ENCODE measurements at regions not wholly inside any gene's neighbourhood (a gene's known extent, or its start where the extent isn't known, plus 50 kb on each side); places are given as distances from the start of the nearest gene placed in this dataset.

DNA sequence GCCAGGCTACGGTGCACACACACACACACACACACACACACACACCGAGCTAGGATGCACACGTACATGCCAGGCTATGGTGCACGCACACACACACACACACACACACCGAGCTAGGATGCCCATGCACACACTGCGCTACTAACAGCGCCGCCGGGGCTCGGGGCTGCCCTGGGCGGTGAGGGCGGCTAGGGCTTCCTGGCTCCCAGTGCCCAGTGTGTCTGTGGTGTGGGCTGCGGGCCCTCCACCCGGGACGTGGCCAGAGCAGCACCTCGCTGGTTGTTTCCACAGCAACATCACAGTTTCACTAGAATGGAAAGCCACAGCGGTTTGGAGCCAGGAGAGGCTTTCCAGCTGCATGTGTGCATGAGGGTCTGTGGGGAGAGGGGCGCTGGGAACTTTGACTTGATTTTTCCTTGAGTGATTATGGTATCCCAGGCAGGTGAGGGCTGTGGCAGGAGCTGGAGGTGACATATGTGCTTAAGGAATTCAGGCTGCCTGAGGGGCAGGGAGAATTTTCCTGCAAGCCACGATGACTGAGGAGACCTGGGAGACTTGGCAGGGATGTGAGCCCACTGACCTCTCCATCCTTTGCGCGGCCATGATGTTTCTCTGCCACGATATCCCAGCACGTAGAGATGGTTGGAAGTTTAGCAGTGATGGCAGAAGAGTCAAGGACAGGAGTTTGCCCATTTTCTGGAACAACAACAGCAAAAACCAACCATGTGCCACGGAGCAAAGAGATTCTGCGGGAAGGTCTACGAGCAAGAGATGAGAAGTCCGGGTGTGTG, 195.9 kb downstream of the SNX19 start:
- no peak for DNase-seq

DNA sequence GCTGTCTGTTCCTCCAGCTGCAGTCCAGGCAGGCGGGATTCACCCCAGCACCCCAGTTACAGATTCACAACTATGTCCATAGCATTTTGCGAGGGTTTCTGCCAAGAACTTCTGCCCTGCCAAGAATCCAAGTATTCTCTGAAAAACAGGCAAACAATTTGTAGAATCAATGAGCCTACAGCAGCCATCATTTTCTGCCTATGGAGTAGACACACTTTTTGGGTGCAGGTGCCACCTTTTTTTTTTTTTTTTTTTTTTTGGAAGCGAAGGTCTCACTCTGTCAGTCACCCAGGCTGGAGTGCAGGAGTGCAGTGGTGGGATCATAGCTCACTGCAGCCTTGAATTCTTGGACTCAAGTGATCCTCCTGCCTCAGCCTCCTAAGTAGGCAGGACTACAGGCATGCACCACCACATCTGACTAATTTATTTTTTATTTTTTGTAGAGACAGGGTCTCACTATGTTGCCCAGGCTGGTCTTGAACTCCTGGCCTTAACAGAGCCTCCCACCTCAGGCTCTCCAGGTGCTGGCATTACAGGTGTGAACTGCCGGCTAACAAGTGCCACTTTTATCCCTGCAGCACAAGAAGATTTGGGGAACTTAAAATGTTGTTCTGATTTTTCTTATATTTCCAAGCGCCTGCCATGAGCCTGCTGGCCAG, 195.1 kb downstream of the SNX19 start:
- no peak for DNase-seq

DNA sequence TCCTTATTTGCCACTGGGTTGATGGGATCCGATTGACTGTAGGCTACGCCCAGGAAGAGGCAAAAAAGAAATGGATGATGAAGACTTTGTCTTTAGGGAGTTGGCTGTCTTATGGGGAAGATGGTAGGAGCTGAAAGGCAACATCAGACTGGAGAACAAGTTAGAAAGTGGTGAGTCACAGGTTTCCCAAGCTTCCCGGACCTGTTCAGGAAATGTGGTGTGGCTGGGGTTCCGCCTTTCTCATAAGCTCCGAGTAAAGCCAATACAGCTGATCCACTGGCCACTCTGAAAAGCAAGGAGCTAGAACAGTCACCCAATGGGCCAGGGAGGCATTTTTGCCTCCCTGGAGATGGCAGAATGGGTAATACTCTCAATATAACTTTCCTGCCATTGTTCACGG, 194.5 kb downstream of the SNX19 start:
- DNase-seq = no peak

DNA sequence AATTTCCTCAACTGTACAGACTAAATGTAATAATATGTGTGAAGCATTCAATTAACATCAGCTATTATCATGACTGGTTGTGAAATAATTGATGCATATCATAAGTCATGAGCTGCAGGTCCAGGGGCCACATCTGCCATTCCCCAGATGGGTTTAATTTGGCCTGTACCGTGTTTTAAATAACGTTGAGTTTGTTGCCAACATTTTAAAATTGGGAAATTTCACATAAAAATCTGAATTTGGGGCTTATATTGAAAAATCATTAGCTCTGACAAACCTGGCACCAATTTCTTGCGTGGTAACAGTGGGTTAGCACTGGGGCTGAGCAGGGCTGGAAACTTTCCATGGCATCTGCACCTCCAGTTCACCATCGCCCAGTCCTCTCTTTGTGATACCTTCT, 193.9 kb downstream of the SNX19 start:
- DNase-seq = no peak

DNA sequence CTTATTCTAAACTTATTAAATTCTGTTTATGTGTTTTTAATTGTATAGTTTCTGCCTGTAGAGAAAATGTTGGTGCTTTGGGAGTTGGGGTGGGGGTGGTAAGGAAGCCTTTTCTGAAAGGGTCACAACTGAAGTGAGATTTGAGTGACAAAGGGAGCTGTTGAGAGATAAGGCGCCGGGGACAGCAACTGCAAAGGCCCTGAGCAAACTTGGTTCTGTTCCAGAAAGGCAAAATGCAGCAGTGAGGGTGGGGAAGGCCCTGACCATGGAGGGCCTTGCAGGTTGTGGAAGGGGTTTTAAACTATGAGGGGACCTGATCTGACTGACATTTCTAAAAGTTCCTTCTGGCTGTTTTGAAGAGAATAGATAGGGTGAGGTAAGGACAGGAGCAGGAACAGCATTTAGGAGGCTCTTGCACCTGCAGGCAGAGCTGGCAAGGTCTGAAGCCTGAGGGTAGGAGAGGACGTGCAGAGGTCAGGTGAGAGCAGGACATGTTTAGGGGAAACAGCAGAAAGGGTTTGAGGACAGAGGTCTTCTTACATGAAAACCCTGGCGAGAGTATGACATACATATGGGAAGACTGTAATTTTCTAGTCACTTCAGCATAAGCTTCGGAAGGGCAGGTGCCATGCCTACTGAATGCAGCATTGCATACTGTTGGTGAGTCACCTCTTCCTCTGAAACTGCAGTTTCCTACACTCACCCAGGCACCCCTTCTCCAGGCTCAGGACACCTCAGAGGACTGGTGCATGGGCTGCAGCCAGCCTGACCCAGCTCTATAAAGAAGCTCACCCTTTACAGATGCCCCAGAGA, 190.7 kb downstream of the SNX19 start:
- DNase-seq = no peak

DNA sequence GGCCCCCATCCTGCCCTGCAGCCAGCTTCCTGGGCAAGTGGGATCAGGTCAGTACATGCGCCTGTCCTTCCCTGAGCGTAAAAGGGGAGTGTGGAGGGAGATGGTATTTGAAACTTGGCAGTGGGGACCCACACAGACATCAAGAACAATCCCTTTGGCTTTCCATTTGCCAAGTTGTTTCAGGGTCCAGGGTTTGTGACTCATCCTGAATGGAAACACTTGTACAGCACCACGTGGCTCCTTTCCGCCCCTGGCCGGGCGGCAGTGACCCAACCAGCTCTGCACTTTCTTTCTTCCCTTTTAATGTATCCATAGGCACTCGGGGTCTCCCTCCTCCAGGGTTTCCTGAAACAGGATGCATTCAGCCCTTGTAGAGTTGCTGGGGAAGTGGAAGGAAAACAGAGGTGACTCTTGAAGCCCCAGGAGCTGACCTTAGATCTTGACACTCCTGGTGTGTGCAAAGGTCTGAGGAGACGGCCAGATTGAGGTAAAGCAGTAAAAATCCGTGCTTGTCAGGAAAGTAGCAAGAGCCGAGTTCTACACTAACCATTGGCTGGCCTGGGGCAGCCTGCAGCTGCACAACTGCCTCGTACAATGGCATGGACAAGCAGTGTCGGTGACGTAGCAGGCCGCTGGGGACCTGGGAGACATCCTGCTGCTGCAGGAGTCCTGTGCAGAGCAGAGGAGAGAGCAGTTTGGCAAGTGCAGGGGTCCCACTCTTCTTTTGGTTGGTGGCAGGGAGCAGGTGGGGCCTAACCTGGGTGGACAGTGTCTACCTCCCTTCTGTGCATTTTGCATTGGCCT, 189.8 kb downstream of the SNX19 start:
- DNase-seq = no peak

DNA sequence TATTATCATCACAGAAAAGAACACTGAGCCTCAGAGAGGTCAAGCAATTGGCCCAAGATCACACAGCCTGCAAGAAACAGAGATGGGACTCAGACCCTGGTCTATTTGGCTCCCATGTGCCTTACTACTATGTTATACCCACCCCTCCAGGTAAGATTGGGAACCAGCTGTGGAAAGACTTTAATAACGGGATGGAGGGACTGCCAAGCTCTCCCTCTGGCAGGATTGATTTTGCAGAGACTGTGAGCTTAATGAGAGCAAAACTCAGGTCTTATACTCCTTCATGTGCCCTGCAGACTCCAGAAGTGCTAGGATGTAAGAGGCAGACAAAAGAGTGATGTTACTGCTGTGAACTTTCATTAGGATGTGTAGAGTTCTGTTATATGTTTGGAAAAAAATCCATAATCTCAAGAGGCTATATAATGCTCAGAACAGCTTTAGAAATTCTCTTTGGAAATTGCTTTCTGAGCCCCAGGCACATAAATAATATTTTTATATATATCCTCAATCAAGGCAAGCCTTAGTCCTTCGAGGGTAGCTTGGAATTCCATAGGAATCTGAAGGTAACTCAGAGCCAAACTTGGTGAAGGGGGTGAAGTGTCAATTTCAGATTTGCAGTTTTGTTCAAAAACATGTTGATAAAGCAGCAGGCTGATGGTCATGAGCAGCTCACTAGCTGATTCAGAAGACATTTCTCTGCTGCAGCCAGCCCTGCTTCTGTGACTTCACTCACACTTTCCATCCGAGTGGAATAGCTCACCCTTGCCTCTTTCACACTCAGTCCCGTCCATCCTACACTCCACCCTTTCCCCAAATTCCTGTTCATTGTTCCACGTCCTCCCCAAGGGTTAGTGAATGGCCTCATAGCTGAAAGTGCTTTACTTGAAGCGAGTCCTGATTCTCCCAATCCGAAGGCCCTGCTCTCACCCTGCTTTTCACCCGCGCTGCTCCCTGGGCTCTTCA, 188.8 kb downstream of the SNX19 start:
- no peak for DNase-seq

DNA sequence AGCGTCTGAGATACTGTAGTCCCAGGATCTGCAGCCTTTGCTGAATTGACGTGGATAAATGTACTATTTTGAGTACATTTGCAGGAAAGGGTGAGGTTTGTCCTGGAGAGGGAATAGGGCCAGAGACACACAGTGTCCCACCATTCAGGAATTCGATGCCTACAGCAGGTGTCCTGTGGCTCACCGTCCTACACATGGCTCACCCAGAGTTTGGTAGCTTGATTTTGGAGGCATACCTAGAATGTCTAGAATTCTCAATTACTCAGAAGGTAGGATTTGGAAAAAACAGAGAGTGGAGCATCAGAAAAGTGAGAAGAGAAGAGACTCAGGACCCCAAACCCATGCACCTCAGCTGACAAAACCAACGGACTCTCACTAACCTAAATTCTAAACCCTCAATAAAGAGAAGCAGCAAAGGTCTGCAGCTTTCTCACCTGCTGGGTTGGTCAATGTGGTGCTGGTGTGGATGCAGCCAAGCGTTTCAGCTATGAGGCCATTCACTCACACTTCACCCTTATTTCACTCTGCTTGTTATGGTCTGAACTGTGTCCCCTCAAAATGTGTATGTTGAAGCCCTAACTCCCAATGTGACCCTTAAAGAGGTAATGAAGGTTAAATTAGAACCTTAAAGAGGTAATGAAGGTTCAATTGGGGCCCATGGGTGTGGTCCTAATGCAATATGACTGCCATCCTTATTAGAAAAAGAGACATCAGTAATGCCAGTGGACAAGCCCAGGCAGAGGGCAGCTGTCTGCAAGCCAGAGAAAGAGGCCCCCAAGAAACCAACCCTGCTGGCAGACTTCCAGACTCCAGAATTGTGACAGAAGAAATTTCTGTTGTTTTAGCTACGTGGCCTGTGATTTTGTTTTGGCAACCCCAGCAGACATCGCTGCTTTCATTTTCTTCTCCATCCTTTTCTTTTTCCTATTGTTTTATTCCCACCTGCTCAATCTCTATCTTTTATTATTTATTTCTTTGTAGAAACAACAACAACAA, 187.8 kb downstream of the SNX19 start:
- DNase-seq = peak; percentile 49

DNA sequence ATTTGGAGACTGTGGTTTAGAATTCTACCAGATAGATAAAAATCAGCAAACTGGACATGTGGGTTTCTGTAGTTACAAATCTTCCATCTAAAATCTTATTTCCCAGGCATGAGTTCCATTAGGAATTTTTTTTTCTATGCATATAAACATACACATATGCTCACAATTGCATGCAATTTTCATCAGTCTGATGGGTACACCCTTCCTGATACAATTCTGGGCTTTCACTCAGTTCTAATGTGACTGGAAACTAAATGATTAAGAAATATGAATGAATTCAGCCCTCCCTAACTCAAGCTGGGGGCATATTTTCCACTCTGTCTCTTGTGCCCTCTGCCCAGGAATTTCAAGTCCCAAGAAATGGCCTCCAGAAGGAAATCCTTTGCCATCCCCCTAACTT, 187.1 kb downstream of the SNX19 start:
- no peak for DNase-seq

DNA sequence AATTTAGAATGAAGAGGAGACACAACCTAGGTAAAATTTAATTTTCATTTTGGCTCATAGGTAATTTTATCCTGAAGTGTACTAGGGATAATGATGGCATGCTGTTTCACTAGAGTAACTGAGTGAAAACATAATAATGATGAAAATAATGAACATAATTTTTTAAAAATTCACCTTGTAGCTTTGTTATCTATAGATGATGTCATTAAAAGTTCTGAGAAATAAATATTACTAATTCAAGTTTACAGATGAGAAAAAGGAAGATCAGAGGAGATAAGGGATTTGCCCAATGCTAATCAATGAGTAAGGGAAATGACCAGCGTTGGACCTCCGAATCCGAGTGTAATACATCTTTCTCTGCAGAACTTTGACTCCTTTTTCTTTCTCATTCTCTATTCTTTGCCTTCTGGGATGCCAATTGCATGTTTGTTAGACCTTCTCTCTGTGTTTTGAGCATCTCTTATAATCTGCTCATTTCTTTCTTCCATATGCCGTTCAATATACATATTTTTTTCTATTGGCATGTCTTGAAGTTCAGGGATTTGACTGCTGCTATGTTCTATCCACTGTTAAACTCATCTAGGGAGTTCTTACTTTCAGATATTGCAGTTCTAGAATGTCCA, 186.5 kb downstream of the SNX19 start:
- no peak for DNase-seq

DNA sequence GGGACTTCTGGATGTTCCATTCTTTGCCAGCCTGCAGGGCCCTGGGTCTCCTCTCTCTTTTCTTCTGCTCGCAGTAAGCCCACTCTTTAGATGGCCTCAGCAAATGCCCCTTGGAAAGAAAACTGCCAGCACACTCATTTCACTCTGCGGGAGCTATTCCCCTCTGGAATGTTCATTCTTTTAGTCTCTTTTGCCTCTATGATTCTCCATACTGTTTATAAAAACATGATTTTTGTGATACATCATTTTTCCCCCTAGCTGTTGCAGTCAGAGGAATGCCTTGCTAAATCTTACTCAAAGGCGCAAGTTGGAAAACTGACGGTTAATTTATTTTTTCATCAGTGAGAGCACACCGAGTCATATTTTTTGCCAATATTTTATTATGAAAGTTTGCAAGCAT, 184.9 kb downstream of the SNX19 start:
- DNase-seq = no peak

DNA sequence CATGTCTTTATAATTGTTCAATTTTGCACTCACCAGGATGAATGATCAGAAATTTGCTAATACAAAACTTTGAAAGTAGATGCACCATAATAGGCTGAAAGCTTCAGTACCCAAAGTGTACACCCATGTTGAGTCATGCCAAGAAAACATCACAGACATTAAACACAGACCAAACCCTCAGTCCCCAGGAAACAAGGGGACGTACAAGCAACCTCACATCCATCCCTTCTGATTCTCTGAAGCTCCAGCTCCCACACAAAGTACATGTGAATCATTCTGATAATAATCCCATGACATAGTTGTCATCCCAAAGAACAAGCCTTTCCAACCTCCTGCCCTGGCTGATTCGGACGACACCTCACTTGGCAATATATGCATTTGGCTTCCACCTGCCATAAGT, 183.8 kb downstream of the SNX19 start:
- DNase-seq = no peak

DNA sequence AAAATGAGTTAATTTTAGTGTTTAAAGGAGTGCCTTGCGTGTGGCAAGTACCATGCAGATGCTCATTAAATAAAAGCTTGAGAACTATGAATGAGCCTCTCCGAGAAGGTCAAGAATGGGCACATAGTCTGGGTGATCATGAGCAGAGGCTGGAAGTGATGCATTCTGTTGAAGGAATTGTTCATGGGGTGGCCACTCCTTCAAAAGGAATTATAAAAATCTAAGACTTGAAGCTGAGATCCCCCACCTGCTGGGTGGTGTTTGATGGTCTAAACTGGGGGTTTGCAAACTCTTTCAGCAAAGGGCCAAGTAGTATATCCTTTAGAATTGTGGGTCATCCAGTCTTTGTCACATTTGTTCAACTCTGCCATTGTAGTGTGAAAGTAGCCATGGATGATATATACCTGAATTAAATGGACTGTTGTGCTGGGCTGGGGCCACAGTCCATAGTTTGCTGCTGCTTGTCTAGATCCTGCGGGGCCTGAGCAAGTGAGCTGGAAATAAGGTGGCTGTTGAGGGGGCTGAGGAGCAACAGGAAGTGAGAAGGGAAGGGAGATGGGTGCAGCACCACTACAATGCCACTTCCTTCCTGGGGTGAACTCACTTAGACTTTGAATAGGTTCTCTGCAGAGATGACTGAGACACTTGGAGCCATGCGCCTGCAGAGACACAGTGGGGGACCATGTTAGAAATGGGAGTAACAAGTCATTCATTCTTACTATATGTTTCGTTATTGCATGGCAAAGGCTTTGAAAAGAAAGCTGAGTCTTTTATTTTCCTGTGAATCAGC, 179.0 kb downstream of the SNX19 start:
- no peak for DNase-seq

DNA sequence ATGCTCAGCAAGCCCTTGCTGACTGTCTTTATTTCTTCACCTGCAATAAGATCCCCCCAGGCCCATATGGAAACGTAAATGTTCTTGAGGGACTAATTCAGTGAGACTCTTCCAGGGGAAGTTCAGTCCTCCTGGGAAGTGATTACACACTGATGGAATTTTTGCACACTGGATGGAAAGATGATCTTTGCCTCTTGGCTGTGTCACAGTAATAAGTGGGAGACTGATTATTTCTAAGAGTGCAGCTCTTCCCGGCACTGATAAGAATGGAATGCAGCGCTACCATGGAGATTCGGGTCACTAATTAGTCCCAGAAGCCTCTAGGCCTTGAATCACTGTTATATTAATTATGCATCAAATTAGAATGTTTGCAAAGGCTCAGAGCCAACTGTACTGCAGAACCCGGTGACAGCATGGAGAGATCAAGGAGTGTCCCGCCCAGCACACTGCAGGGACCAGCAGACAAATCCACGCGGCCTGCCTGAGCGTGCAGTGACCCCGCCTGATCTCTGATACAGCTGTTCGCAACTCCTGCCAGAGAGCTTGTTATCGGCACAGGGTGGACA, 178.3 kb downstream of the SNX19 start:
- DNase-seq = peak; percentile 39

DNA sequence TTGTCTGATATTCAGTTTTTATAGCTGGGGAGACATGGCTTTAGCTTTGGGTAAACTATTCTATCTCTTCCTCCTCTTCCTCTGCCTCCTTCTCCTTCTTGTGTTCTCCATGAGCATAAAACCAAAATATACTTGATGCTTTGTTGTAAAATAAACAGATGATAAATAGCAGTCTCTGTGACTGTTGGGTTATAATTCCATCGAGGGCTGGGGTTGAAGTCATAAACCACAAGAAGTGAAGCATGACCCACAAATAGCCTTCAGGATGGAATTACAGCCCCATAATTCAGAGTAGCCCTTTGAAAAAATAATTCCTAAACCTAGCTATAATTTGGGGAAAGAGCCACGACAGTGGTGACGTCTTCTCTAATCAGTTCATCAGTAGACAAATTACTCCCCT, 177.7 kb downstream of the SNX19 start:
- no peak for DNase-seq

DNA sequence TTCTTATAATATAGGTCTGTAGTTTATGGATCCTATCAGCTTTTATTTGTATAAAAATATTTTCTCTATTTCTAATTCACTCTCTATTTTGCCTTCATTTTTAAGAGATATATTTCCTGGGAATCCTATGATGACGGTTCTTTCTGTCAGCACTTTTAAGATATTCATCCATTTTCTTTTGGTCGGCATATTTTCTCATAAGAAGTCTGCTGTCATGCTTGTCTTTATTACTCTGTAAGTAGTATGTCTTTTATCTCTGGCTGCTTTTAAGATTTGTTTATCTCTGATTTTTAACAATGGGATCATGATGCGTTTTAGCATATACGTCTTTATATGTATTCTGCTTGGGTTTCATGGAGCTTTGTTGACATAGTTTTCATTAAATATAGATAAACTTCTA, 175.5 kb downstream of the SNX19 start:
- no peak for DNase-seq

DNA sequence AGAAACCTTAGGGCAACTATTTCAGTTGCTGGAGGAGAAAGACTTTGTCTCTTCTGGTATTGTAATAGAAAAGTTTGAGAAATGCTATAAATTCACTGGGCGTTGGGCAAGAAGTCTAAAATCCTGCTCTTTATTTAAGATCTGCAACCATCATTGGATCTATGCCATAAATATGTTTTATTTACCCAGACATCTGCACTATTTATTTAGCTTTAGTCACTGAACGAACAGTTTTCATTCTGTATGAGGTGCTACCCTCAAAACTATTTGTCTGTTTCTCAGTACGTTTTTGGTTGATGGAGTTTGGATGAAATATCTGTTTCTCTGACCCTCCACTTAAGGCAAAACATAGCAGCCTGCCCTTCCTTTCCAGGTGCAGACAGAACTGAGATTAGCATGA, 171.5 kb downstream of the SNX19 start:
- DNase-seq = no peak

DNA sequence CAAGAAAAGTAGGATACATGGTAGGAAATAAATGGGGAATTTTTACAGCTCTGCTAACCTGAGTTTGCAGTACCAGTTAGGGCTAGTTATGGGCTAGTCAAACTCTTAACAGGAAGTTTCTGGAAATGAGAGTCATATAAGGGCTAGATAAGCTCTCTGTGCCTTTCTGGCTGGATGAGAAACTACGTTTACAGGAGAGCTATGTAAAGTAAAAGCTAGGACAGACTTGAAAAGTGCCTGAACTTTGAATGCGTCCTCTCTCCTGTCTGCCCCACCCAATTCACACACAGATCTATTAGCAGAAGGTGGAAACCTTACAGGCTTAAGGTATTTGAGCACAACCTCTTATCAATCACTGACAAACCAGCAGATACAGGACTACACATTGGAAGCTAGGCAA, 167.1 kb downstream of the SNX19 start:
- DNase-seq = no peak
